Activated B cell treated with CpG ODN at 0.5 μM for 24 hours (primary cell): ENCODE measurements at regions not wholly inside any gene's neighbourhood (a gene's known extent, or its start where the extent isn't known, plus 50 kb on each side); places are given as distances from the start of the nearest gene placed in this dataset.

Experiments
- ATAC-seq: fragments of 200-7000 bp; cut with Tn5 transposase; one replicate; pipeline ENCODE4 v1.10.0; 2021; ENCODE audit warnings: low read depth, mild to moderate bottlenecking, moderate library complexity
- CTCF ChIA-PET: fragments of 350-600 bp; sonication (Branson Sonifier 250); formaldehyde crosslinking; loops from one replicate; lab custom pipeline; 2021; ENCODE audit warnings: antibody characterized with exemption; lab: Charles Lee
- POLR2A ChIA-PET: fragments of 350-600 bp; sonication (Branson Sonifier 250); formaldehyde crosslinking; loops from one replicate; lab custom pipeline; 2021; ENCODE audit warnings: antibody characterized with exemption; lab: Charles Lee
- DNase-seq: peaks from one replicate; pipeline ENCODE4 v3.0.0; 2022
- H3K27ac Mint-ChIP-seq: one replicate; pipeline ENCODE4 v1.8.0; 2020; ENCODE audit warnings: mixed read lengths
- H3K27me3 Mint-ChIP-seq: one replicate; pipeline ENCODE4 v1.8.0; 2021; ENCODE audit warnings: mixed read lengths
- H3K36me3 Mint-ChIP-seq: one replicate; pipeline ENCODE4 v1.8.0; 2021; ENCODE audit warnings: low read depth, mixed read lengths
- H3K4me1 Mint-ChIP-seq: one replicate; pipeline ENCODE4 v1.8.0; 2021; ENCODE audit warnings: mixed read lengths
- H3K4me3 Mint-ChIP-seq: one replicate; pipeline ENCODE4 v1.8.0; 2020; ENCODE audit warnings: mild to moderate bottlenecking, mixed read lengths
- H3K9me3 Mint-ChIP-seq: one replicate; pipeline ENCODE4 v1.8.0; 2020; ENCODE audit warnings: mixed read lengths
- CTCF ChIP-seq: fragments of 200-600 bp; IDR thresholded peaks from one replicate; pipeline ENCODE4 v1.8.0; 2022; ENCODE audit warnings: antibody characterized with exemption, mild to moderate bottlenecking
- intact Hi-C: fragments of 100-400 bp; cut with micrococcal nuclease; formaldehyde crosslinking; loops from one replicate; pipeline ENCODE4 v1.15.1; 2024

- POLR2A ChIA-PET: no interaction called here
- Mint-ChIP-seq H3K4me3 (no peak overlapping the region), H3K27me3 (no peaks in the 10 kb centered on the region), H3K9me3 (peaks cover 6% of the 10 kb centered on the region), H3K4me1 (no peaks in the 10 kb centered on the region), H3K27ac (no peak overlapping the region), H3K36me3 (no peaks in the 10 kb centered on the region)
- CTCF ChIA-PET: no interaction called here
- no peak for DNase-seq
- no peak for TF ChIP-seq CTCF
- ATAC-seq: no peak
- intact Hi-C loops: no loop called here
These were observed 873.0 kb downstream of the OLFM4 start for GRCh38 chr13:53901593-53901992.

- ChIA-PET CTCF (no interaction called here), POLR2A (no interaction called here)
- Mint-ChIP-seq H3K4me1 (no peaks in the 10 kb centered on the region), H3K9me3 (peaks cover 4% of the 10 kb centered on the region), H3K27ac (no peak overlapping the region), H3K27me3 (no peaks in the 10 kb centered on the region), H3K4me3 (no peak overlapping the region), H3K36me3 (no peaks in the 10 kb centered on the region)
- TF ChIP-seq CTCF: no peak
- intact Hi-C loops: no loop called here
- ATAC-seq (no peak), DNase-seq (no peak)
These were observed 879.3 kb downstream of the OLFM4 start for GRCh38 chr13:53907891-53908290.

- TF ChIP-seq CTCF: no peak
- Mint-ChIP-seq H3K4me3 (no peak overlapping the region), H3K27ac (no peak overlapping the region), H3K9me3 (peaks cover 10% of the 10 kb centered on the region), H3K27me3 (no peaks in the 10 kb centered on the region), H3K4me1 (no peaks in the 10 kb centered on the region), H3K36me3 (no peaks in the 10 kb centered on the region)
- DNase-seq (no peak), ATAC-seq (no peak)
- ChIA-PET CTCF (no interaction called here), POLR2A (no interaction called here)
- intact Hi-C loops: no loop called here
These were observed 892.3 kb downstream of the OLFM4 start for GRCh38 chr13:53920916-53921315.

- Mint-ChIP-seq H3K27ac (no peak overlapping the region), H3K4me1 (no peaks in the 10 kb centered on the region), H3K27me3 (no peaks in the 10 kb centered on the region), H3K4me3 (no peak overlapping the region), H3K9me3 (peaks cover 10% of the 10 kb centered on the region), H3K36me3 (no peaks in the 10 kb centered on the region)
- ChIA-PET POLR2A (no interaction called here), CTCF (no interaction called here)
- intact Hi-C loops: no loop called here
- ATAC-seq (no peak), DNase-seq (no peak)
- no peak for TF ChIP-seq CTCF
These were observed 892.9 kb downstream of the OLFM4 start for GRCh38 chr13:53921473-53921872.

GRCh38 chr13:53941588-53942190, 913.1 kb downstream of the OLFM4 start:
- POLR2A ChIA-PET: no interaction called here
- H3K4me1 Mint-ChIP-seq: no peaks in the 10 kb centered on the region

More at GRCh38 chr13:53941588-53942190, 913.1 kb downstream of the OLFM4 start:
- no peak overlapping the region for H3K4me3 Mint-ChIP-seq
- ATAC-seq: no peak
- no peaks in the 10 kb centered on the region for H3K36me3 Mint-ChIP-seq
- no peaks in the 10 kb centered on the region for H3K27me3 Mint-ChIP-seq
- no peak for TF ChIP-seq CTCF
- peaks cover 14% of the 10 kb centered on the region for H3K9me3 Mint-ChIP-seq
- CTCF ChIA-PET: no interaction called here
- intact Hi-C loops: no loop called here
- no peak for DNase-seq
- no peak overlapping the region for H3K27ac Mint-ChIP-seq
